Osteoblast (primary cell): ENCODE measurements at regions not wholly inside any gene's neighbourhood (a gene's known extent, or its start where the extent isn't known, plus 50 kb on each side); places are given as distances from the start of the nearest gene placed in this dataset.

Experiments used
- DNase-seq: peaks from one replicate; pipeline ENCODE4 v3.0.0; 2011; ENCODE audit warnings: low spot score, mixed read lengths; ENCODE audit not compliant: insufficient read length; ENCODE audit errors: missing footprints
- H2AFZ ChIP-seq: 2 replicates; pipeline ENCODE4 v1.6.0; 2011; ENCODE audit warnings: mild to moderate bottlenecking, low read length
- H3K27ac ChIP-seq: 2 replicates; pipeline ENCODE4 v1.5.1; 2011; ENCODE audit warnings: mild to moderate bottlenecking, low read depth, low read length, moderate library complexity
- H3K27me3 ChIP-seq: 2 replicates; pipeline ENCODE4 v1.6.0; 2012; ENCODE audit warnings: mild to moderate bottlenecking, control low read depth, inconsistent platforms, low read length, moderate library complexity; ENCODE audit not compliant: insufficient read depth
- H3K36me3 ChIP-seq: 2 replicates; pipeline ENCODE4 v1.5.1; 2011; ENCODE audit warnings: mild to moderate bottlenecking, low read length, control low read depth, moderate library complexity; ENCODE audit not compliant: insufficient read depth
- H3K4me1 ChIP-seq: 2 replicates; pipeline ENCODE4 v1.5.1; 2011; ENCODE audit warnings: mild to moderate bottlenecking, low read length, control low read depth, moderate library complexity; ENCODE audit not compliant: insufficient read depth
- H3K4me2 ChIP-seq: 2 replicates; pipeline ENCODE4 v1.6.0; 2011; ENCODE audit warnings: mild to moderate bottlenecking, low read length; ENCODE audit not compliant: insufficient read depth
- H3K4me3 ChIP-seq: fragments of 200-600 bp; sonication (generic); 3 replicates; pipeline ENCODE4 v1.5.1; 2012; ENCODE audit warnings: mild to moderate bottlenecking, low read length, inconsistent platforms; ENCODE audit not compliant: insufficient read depth
- H3K79me2 ChIP-seq: 2 replicates; pipeline ENCODE4 v1.6.0; 2012; ENCODE audit warnings: mild to moderate bottlenecking, low read length, control low read depth, inconsistent platforms; ENCODE audit not compliant: insufficient read depth
- H3K9me3 ChIP-seq: 2 replicates; pipeline ENCODE4 v1.5.1; 2011; ENCODE audit warnings: low read depth, low read length, control low read depth
- H4K20me1 ChIP-seq: 2 replicates; pipeline ENCODE4 v1.6.0; 2012; ENCODE audit warnings: mild to moderate bottlenecking, low read length, control low read depth; ENCODE audit not compliant: insufficient read depth
- CTCF ChIP-seq: IDR thresholded peaks from 2 replicates; pipeline ENCODE4 v1.5.1; 2011; ENCODE audit warnings: mild to moderate bottlenecking, low read depth, low read length, moderate library complexity; ENCODE audit errors: extremely low read depth

- Histone ChIP-seq H3K36me3 (no peaks in the 10 kb centered on the region), H3K9me3 (no peaks in the 10 kb centered on the region), H3K4me2 (no peak overlapping the region), H3K27me3 (no peaks in the 10 kb centered on the region), H3K79me2 (no peaks in the 10 kb centered on the region), H3K27ac (no peak overlapping the region), H4K20me1 (no peaks in the 10 kb centered on the region), H2AFZ (no peak overlapping the region), H3K4me3 (no peak overlapping the region), H3K4me1 (no peaks in the 10 kb centered on the region)
- DNase-seq = no peak
- TF ChIP-seq CTCF = no peak
These were observed 583.2 kb upstream of the ID2 start for GRCh38 chr2:8098476-8099266.

GRCh38 chr2:8099267-8099582, 582.6 kb upstream of the ID2 start:
- Histone ChIP-seq H3K9me3 (no peaks in the 10 kb centered on the region), H3K79me2 (no peaks in the 10 kb centered on the region), H3K4me1 (no peaks in the 10 kb centered on the region), H3K4me3 (no peak overlapping the region), H2AFZ (no peak overlapping the region), H3K36me3 (no peaks in the 10 kb centered on the region), H3K4me2 (no peak overlapping the region), H3K27me3 (no peaks in the 10 kb centered on the region), H3K27ac (no peak overlapping the region), H4K20me1 (no peaks in the 10 kb centered on the region)
- no peak for DNase-seq
- no peak for TF ChIP-seq CTCF

GRCh38 chr2:8101614-8102277, 580.1 kb upstream of the ID2 start:
- no peak for DNase-seq
- Histone ChIP-seq H2AFZ (no peak overlapping the region), H4K20me1 (no peaks in the 10 kb centered on the region), H3K79me2 (no peaks in the 10 kb centered on the region), H3K4me3 (no peak overlapping the region), H3K36me3 (no peaks in the 10 kb centered on the region), H3K27ac (no peak overlapping the region), H3K27me3 (no peaks in the 10 kb centered on the region), H3K4me1 (no peaks in the 10 kb centered on the region), H3K9me3 (no peaks in the 10 kb centered on the region), H3K4me2 (no peak overlapping the region)
- no peak for TF ChIP-seq CTCF

- Histone ChIP-seq H3K79me2 (no peaks in the 10 kb centered on the region), H3K9me3 (no peaks in the 10 kb centered on the region), H3K4me1 (no peaks in the 10 kb centered on the region), H2AFZ (no peak overlapping the region), H3K27ac (no peak overlapping the region), H3K36me3 (no peaks in the 10 kb centered on the region), H3K4me2 (no peak overlapping the region), H3K27me3 (no peaks in the 10 kb centered on the region), H3K4me3 (no peak overlapping the region), H4K20me1 (no peaks in the 10 kb centered on the region)
- TF ChIP-seq CTCF = no peak
- no peak for DNase-seq
These were observed 579.4 kb upstream of the ID2 start for GRCh38 chr2:8102470-8102869.
